GM06990 (cell line): ENCODE measurements at regions not wholly inside any gene's neighbourhood (a gene's known extent, or its start where the extent isn't known, plus 50 kb on each side); places are given as distances from the start of the nearest gene placed in this dataset.

Source experiments
- DNase-seq: peaks from one replicate; pipeline ENCODE4 v3.0.0-alpha.2; 2011; ENCODE audit not compliant: insufficient read length; ENCODE audit errors: extremely low read depth
- H3K27me3 ChIP-seq: replicated peaks from 2 replicates; pipeline ENCODE4 v1.6.0; 2011; ENCODE audit warnings: low read length; ENCODE audit not compliant: control insufficient read depth, insufficient read depth
- H3K36me3 ChIP-seq: 2 replicates; pipeline ENCODE4 v1.5.1; 2011; ENCODE audit warnings: low read length; ENCODE audit not compliant: control insufficient read depth, insufficient read depth
- H3K4me3 ChIP-seq: replicated peaks from 2 replicates; pipeline ENCODE4 v1.5.1; 2011; ENCODE audit warnings: low read depth, mild to moderate bottlenecking, control low read depth, low read length
- CTCF ChIP-seq: IDR thresholded peaks from 2 replicates; pipeline ENCODE4 v1.5.1; 2011; ENCODE audit warnings: low read length, control low read depth, mild to moderate bottlenecking, inconsistent platforms; ENCODE audit not compliant: insufficient read depth, poor library complexity, severe bottlenecking

GRCh38 chr15:88324741-88325065 lies 68.2 kb upstream of the NTRK3 start:
- Histone ChIP-seq H3K4me3 (no peak overlapping the region), H3K27me3 (no peaks in the 10 kb centered on the region; the same call in 1 of the 2 replicates), H3K36me3 (no peaks in the 10 kb centered on the region)
- no peak for TF ChIP-seq CTCF
- DNase-seq = no peak

GRCh38 chr15:88323976-88324740 lies 67.6 kb upstream of the NTRK3 start:
- DNase-seq = no peak
- H3K27me3 ChIP-seq = no peaks in the 10 kb centered on the region; the same call in 1 of the 2 replicates
- H3K4me3 ChIP-seq = no peak overlapping the region
- no peaks in the 10 kb centered on the region for H3K36me3 ChIP-seq
- TF ChIP-seq CTCF = no peak

GRCh38 chr15:88323468-88323867 lies 66.9 kb upstream of the NTRK3 start:
- no peak for TF ChIP-seq CTCF
- Histone ChIP-seq H3K4me3 (no peak overlapping the region), H3K36me3 (no peaks in the 10 kb centered on the region), H3K27me3 (no peaks in the 10 kb centered on the region; the same call in 1 of the 2 replicates)
- DNase-seq = no peak

- Histone ChIP-seq H3K36me3 (no peaks in the 10 kb centered on the region), H3K27me3 (no peaks in the 10 kb centered on the region; the same call in none of the 2 replicates), H3K4me3 (no peak overlapping the region)
- no peak for TF ChIP-seq CTCF
- no peak for DNase-seq
These were observed 65.9 kb upstream of the NTRK3 start for GRCh38 chr15:88322461-88322860.

GRCh38 chr15:88321271-88321670 lies 64.7 kb upstream of the NTRK3 start:
- Histone ChIP-seq H3K27me3 (no peaks in the 10 kb centered on the region; the same call in none of the 2 replicates), H3K4me3 (no peak overlapping the region), H3K36me3 (no peaks in the 10 kb centered on the region)
- no peak for DNase-seq
- TF ChIP-seq CTCF = no peak

- no peak for TF ChIP-seq CTCF
- H3K4me3 ChIP-seq = no peak overlapping the region
- H3K36me3 ChIP-seq = no peaks in the 10 kb centered on the region
- no peak for DNase-seq
- no peaks in the 10 kb centered on the region; the same call in 1 of the 2 replicates for H3K27me3 ChIP-seq
These were observed 60.0 kb upstream of the NTRK3 start for GRCh38 chr15:88316586-88316985.
